GM23338 (cell line): ENCODE measurements at regions not wholly inside any gene's neighbourhood (a gene's known extent, or its start where the extent isn't known, plus 50 kb on each side); places are given as distances from the start of the nearest gene placed in this dataset.

Experiments
- ATAC-seq: fragments of 200-7000 bp; cut with Tn5 transposase; 3 replicates; pipeline ENCODE4 v1.9.1; 2020
- DNase-seq: peaks from one replicate; pipeline ENCODE4 v3.0.0-alpha.2; 2015; ENCODE audit warnings: low spot score
- H2AFZ ChIP-seq: fragments of 200-600 bp; sonication (generic); 2 replicates; pipeline ENCODE4 v1.8.0; 2016; ENCODE audit warnings: antibody characterized with exemption, mild to moderate bottlenecking, moderate library complexity
- H3F3A ChIP-seq: fragments of 200-600 bp; sonication (generic); replicated peaks from 2 replicates; pipeline ENCODE4 v1.8.0; 2017; ENCODE audit warnings: antibody characterized with exemption, mixed run types, low read depth
- H3K27ac ChIP-seq: fragments of 200-600 bp; sonication (generic); 2 replicates; pipeline ENCODE4 v1.6.1; 2016; ENCODE audit warnings: low read depth
- H3K27me3 ChIP-seq: fragments of 200-600 bp; sonication (generic); 2 replicates; pipeline ENCODE4 v1.8.0; 2016; ENCODE audit warnings: mild to moderate bottlenecking, mixed run types, moderate library complexity; ENCODE audit not compliant: insufficient read depth
- H3K36me3 ChIP-seq: fragments of 200-600 bp; sonication (generic); 2 replicates; pipeline ENCODE4 v1.8.0; 2016; ENCODE audit warnings: mild to moderate bottlenecking; ENCODE audit not compliant: insufficient read depth
- H3K4me1 ChIP-seq: fragments of 200-600 bp; sonication (generic); 2 replicates; pipeline ENCODE4 v1.8.0; 2016; ENCODE audit warnings: mild to moderate bottlenecking, moderate library complexity; ENCODE audit not compliant: insufficient read depth
- H3K4me2 ChIP-seq: fragments of 200-600 bp; sonication (generic); 2 replicates; pipeline ENCODE4 v1.7.1; 2017; ENCODE audit warnings: mixed run types
- H3K4me3 ChIP-seq: fragments of 200-600 bp; sonication (generic); 2 replicates; pipeline ENCODE4 v1.6.1; 2016; ENCODE audit warnings: mixed run types
- H3K79me2 ChIP-seq: fragments of 200-600 bp; sonication (generic); replicated peaks from 2 replicates; pipeline ENCODE4 v1.8.0; 2017; ENCODE audit warnings: mild to moderate bottlenecking; ENCODE audit not compliant: insufficient read depth
- H3K9me2 ChIP-seq: fragments of 200-600 bp; sonication (generic); 2 replicates; pipeline ENCODE4 v1.8.0; 2017; ENCODE audit not compliant: insufficient read depth
- H4K20me1 ChIP-seq: fragments of 200-600 bp; sonication (generic); replicated peaks from 2 replicates; pipeline ENCODE4 v1.8.0; 2017; ENCODE audit warnings: mild to moderate bottlenecking; ENCODE audit not compliant: insufficient read depth
- H3K27ac Mint-ChIP-seq: 2 replicates; pipeline ENCODE4 v1.8.0; 2020; ENCODE audit warnings: inconsistent platforms, mild to moderate bottlenecking, moderate library complexity, mixed read lengths
- H3K27me3 Mint-ChIP-seq: 3 replicates; pipeline ENCODE4 v1.8.0; 2022; ENCODE audit warnings: low read depth, mild to moderate bottlenecking, moderate library complexity, mixed read lengths, inconsistent platforms; ENCODE audit not compliant: insufficient read depth, poor library complexity
- H3K36me3 Mint-ChIP-seq: 3 replicates; pipeline ENCODE4 v1.8.0; 2021; ENCODE audit warnings: low read depth, mild to moderate bottlenecking, inconsistent platforms, moderate library complexity, mixed read lengths
- H3K4me1 Mint-ChIP-seq: 3 replicates; pipeline ENCODE4 v1.8.0; 2020; ENCODE audit warnings: mild to moderate bottlenecking, inconsistent platforms, mixed read lengths
- H3K4me3 Mint-ChIP-seq: 3 replicates; pipeline ENCODE4 v1.8.0; 2021; ENCODE audit warnings: moderate library complexity, mild to moderate bottlenecking, inconsistent platforms, mixed read lengths
- H3K9me3 Mint-ChIP-seq: 3 replicates; pipeline ENCODE4 v1.8.0; 2020; ENCODE audit warnings: moderate library complexity, mild to moderate bottlenecking, inconsistent platforms, mixed read lengths
- EZH2 ChIP-seq: fragments of 200-600 bp; sonication (generic); IDR thresholded peaks from one replicate; pipeline ENCODE4 v1.8.0; 2017; ENCODE audit warnings: antibody characterized with exemption, mild to moderate bottlenecking, low read depth; ENCODE audit not compliant: unreplicated experiment
- EZH2phosphoT487 ChIP-seq: fragments of 200-600 bp; sonication (generic); IDR thresholded peaks from one replicate; pipeline ENCODE4 v1.8.1; 2018; ENCODE audit warnings: antibody characterized with exemption; ENCODE audit not compliant: unreplicated experiment
- NANOG ChIP-seq: IDR thresholded peaks from 2 replicates; pipeline ENCODE4 v1.6.1; 2016; ENCODE audit warnings: antibody characterized with exemption, borderline replicate concordance
- ZNF331 ChIP-seq: fragments of 250-450 bp; sonication (Bioruptor Pico); IDR thresholded peaks from 2 replicates; pipeline ENCODE4 v1.5.0; 2020; ENCODE audit warnings: low read depth, mild to moderate bottlenecking, moderate library complexity
- TF ChIP-seq, protein P1 (sequence below): IDR thresholded peaks from 2 replicates; pipeline ENCODE4 v1.6.1; 2016; ENCODE audit warnings: antibody characterized with exemption
- TF ChIP-seq, protein P2 (sequence below): IDR thresholded peaks from one replicate; pipeline ENCODE4 v1.6.1; 2018; ENCODE audit warnings: antibody characterized with exemption; ENCODE audit not compliant: unreplicated experiment
- TF ChIP-seq, protein P3 (sequence below): fragments of 250-450 bp; sonication (Bioruptor Pico); IDR thresholded peaks from 2 replicates; pipeline ENCODE4 v1.5.0; 2020; ENCODE audit warnings: mild to moderate bottlenecking, moderate library complexity

DNA sequence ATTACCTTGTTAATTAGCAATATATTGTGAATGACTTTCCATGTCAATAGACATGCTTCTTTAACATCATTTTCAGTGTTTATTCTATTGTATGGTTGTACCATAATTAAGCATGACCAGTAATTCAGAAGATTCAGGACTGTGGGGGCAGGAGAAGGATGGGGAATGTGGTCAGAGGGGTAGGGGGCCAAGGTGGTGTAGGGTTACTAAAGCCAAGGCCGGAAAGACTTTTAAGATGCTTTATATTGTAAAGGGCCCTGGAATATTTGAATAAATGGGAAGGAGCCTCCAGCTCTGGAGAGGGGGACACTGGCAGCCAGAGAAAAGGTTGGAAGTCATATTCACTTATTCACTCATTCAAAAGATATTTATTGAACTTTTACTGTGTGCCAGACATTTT is 115.7 kb downstream of the FGF18 start:
- Histone ChIP-seq H3K4me1 (peaks cover 23% of the 10 kb centered on the region), H3F3A (no peaks in the 10 kb centered on the region), H3K27ac (no peak overlapping the region), H3K4me2 (peak overlapping the region; percentile 63), H2AFZ (no peak overlapping the region), H3K79me2 (no peaks in the 10 kb centered on the region), H3K9me2 (no peaks in the 10 kb centered on the region), H3K36me3 (no peaks in the 10 kb centered on the region), H3K4me3 (peak overlapping the region; percentile 30; the same call in 1 of the 2 replicates), H4K20me1 (no peaks in the 10 kb centered on the region), H3K27me3 (no peaks in the 10 kb centered on the region)
- ATAC-seq (no peak; the same call in 1 of the 3 replicates), DNase-seq (no peak)
- Mint-ChIP-seq H3K9me3 (no peaks in the 10 kb centered on the region), H3K27me3 (no peaks in the 10 kb centered on the region), H3K36me3 (no peaks in the 10 kb centered on the region), H3K4me1 (peaks cover 21% of the 10 kb centered on the region), H3K27ac (peak overlapping the region; percentile 25), H3K4me3 (peak overlapping the region; percentile 20; the same call in 1 of the 3 replicates)
- no peak for TF ChIP-seq ZNF331 (CRISPR knock-in tag)
- TF ChIP-seq, protein P1, sequence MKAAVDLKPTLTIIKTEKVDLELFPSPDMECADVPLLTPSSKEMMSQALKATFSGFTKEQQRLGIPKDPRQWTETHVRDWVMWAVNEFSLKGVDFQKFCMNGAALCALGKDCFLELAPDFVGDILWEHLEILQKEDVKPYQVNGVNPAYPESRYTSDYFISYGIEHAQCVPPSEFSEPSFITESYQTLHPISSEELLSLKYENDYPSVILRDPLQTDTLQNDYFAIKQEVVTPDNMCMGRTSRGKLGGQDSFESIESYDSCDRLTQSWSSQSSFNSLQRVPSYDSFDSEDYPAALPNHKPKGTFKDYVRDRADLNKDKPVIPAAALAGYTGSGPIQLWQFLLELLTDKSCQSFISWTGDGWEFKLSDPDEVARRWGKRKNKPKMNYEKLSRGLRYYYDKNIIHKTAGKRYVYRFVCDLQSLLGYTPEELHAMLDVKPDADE = no peak

DNA sequence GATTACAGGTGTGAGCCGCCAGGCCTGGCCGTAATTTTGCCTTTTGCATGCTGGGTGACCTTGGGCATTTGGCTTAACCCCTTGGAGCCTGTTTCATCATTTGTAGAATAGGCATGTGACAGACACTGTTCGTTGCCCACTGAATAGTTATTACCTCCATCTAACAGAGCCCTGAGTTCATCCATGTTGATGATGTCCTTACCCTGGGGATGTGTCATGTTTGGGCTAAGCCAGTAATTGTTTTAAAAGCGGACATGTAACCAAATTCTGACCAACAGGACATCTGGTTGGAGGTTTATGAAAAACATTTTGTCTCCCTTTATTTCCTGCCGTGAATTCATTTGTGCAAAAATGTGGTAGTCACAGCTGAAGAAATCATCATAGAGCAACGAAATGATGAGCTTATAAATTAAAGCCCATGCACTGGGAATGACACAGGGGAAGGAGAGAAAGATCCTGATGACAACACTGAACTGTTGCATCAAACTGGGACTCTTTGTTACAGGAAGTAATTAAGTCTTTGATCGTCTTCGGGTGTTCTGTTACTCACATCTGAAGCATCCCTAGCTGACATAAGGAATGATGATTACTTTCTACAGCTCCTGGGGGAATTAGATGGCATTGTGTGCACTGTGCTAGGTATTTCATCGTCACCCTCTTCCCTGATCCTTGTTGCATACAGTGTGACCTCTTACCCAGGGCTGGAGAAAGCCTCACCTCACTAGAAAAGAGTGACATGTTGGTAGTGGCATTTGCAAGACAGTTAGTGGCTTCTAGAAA is 117.8 kb downstream of the FGF18 start:
- Histone ChIP-seq H3F3A (no peaks in the 10 kb centered on the region), H3K9me2 (no peaks in the 10 kb centered on the region), H3K4me1 (peaks cover 23% of the 10 kb centered on the region), H3K4me3 (no peak overlapping the region), H3K36me3 (no peaks in the 10 kb centered on the region), H3K27me3 (no peaks in the 10 kb centered on the region), H3K27ac (no peak overlapping the region), H2AFZ (no peak overlapping the region; the same call in 1 of the 2 replicates), H3K79me2 (no peaks in the 10 kb centered on the region), H4K20me1 (no peaks in the 10 kb centered on the region), H3K4me2 (no peak overlapping the region)
- DNase-seq (no peak), ATAC-seq (no peak)
- no peak overlapping the region for H3K27ac Mint-ChIP-seq
- H3K4me1 Mint-ChIP-seq = peaks cover 21% of the 10 kb centered on the region
- no peak overlapping the region for H3K4me3 Mint-ChIP-seq
- no peaks in the 10 kb centered on the region for H3K36me3 Mint-ChIP-seq
- H3K27me3 Mint-ChIP-seq = peaks cover 2% of the 10 kb centered on the region
- no peaks in the 10 kb centered on the region; the same call in 2 of the 3 replicates for H3K9me3 Mint-ChIP-seq
- TF ChIP-seq, protein P2, sequence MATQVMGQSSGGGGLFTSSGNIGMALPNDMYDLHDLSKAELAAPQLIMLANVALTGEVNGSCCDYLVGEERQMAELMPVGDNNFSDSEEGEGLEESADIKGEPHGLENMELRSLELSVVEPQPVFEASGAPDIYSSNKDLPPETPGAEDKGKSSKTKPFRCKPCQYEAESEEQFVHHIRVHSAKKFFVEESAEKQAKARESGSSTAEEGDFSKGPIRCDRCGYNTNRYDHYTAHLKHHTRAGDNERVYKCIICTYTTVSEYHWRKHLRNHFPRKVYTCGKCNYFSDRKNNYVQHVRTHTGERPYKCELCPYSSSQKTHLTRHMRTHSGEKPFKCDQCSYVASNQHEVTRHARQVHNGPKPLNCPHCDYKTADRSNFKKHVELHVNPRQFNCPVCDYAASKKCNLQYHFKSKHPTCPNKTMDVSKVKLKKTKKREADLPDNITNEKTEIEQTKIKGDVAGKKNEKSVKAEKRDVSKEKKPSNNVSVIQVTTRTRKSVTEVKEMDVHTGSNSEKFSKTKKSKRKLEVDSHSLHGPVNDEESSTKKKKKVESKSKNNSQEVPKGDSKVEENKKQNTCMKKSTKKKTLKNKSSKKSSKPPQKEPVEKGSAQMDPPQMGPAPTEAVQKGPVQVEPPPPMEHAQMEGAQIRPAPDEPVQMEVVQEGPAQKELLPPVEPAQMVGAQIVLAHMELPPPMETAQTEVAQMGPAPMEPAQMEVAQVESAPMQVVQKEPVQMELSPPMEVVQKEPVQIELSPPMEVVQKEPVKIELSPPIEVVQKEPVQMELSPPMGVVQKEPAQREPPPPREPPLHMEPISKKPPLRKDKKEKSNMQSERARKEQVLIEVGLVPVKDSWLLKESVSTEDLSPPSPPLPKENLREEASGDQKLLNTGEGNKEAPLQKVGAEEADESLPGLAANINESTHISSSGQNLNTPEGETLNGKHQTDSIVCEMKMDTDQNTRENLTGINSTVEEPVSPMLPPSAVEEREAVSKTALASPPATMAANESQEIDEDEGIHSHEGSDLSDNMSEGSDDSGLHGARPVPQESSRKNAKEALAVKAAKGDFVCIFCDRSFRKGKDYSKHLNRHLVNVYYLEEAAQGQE = no peak
- TF ChIP-seq EZH2phosphoT487 (no peak), EZH2 (no peak), NANOG (no peak)
- TF ChIP-seq, protein P3, sequence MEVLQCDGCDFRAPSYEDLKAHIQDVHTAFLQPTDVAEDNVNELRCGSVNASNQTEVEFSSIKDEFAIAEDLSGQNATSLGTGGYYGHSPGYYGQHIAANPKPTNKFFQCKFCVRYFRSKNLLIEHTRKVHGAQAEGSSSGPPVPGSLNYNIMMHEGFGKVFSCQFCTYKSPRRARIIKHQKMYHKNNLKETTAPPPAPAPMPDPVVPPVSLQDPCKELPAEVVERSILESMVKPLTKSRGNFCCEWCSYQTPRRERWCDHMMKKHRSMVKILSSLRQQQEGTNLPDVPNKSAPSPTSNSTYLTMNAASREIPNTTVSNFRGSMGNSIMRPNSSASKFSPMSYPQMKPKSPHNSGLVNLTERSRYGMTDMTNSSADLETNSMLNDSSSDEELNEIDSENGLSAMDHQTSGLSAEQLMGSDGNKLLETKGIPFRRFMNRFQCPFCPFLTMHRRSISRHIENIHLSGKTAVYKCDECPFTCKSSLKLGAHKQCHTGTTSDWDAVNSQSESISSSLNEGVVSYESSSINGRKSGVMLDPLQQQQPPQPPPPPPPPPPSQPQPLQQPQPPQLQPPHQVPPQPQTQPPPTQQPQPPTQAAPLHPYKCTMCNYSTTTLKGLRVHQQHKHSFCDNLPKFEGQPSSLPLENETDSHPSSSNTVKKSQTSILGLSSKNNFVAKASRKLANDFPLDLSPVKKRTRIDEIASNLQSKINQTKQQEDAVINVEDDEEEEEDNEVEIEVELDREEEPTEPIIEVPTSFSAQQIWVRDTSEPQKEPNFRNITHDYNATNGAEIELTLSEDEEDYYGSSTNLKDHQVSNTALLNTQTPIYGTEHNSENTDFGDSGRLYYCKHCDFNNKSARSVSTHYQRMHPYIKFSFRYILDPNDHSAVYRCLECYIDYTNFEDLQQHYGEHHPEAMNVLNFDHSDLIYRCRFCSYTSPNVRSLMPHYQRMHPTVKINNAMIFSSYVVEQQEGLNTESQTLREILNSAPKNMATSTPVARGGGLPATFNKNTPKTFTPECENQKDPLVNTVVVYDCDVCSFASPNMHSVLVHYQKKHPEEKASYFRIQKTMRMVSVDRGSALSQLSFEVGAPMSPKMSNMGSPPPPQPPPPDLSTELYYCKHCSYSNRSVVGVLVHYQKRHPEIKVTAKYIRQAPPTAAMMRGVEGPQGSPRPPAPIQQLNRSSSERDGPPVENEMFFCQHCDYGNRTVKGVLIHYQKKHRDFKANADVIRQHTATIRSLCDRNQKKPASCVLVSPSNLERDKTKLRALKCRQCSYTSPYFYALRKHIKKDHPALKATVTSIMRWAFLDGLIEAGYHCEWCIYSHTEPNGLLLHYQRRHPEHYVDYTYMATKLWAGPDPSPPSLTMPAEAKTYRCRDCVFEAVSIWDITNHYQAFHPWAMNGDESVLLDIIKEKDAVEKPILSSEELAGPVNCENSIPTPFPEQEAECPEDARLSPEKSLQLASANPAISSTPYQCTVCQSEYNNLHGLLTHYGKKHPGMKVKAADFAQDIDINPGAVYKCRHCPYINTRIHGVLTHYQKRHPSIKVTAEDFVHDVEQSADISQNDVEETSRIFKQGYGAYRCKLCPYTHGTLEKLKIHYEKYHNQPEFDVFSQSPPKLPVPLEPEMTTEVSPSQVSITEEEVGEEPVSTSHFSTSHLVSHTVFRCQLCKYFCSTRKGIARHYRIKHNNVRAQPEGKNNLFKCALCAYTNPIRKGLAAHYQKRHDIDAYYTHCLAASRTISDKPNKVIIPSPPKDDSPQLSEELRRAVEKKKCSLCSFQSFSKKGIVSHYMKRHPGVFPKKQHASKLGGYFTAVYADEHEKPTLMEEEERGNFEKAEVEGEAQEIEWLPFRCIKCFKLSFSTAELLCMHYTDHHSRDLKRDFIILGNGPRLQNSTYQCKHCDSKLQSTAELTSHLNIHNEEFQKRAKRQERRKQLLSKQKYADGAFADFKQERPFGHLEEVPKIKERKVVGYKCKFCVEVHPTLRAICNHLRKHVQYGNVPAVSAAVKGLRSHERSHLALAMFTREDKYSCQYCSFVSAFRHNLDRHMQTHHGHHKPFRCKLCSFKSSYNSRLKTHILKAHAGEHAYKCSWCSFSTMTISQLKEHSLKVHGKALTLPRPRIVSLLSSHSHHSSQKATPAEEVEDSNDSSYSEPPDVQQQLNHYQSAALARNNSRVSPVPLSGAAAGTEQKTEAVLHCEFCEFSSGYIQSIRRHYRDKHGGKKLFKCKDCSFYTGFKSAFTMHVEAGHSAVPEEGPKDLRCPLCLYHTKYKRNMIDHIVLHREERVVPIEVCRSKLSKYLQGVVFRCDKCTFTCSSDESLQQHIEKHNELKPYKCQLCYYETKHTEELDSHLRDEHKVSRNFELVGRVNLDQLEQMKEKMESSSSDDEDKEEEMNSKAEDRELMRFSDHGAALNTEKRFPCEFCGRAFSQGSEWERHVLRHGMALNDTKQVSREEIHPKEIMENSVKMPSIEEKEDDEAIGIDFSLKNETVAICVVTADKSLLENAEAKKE (CRISPR knock-in tag) = no peak
- TF ChIP-seq, protein P1 = no peak
